HEK293 (cell line): ENCODE measurements at regions not wholly inside any gene's neighbourhood (a gene's known extent, or its start where the extent isn't known, plus 50 kb on each side); places are given as distances from the start of the nearest gene placed in this dataset.

Experiments
- CTCF ChIA-PET: fragments of 350-600 bp; formaldehyde crosslinking; extraction: SDS; loops from one replicate; lab custom pipeline; 2021; ENCODE audit warnings: antibody characterized with exemption; lab: Yijun Ruan, JAX
- POLR2A ChIA-PET: fragments of 300-600 bp; formaldehyde crosslinking; extraction: SDS; loops from one replicate; lab custom pipeline; 2020; ENCODE audit warnings: antibody characterized with exemption, inconsistent platforms; lab: Yijun Ruan, JAX
- H3K27ac ChIP-seq: fragments of 200-500 bp; sonication (Bioruptor generic); 2 replicates; pipeline ENCODE4 v1.5.1; 2014; ENCODE audit warnings: low read depth, low read length, control low read depth, inconsistent platforms; ENCODE audit errors: extremely low read depth
- H3K36me3 ChIP-seq, 2 experiments: fragments of 200-500 bp in 1 of 2; sonication (Bioruptor generic) in 1 of 2; 1 replicate in 1 of 2; 2 replicates in 1 of 2; pipeline ENCODE4 v1.5.1; 2014 to 2017; ENCODE audit warnings: inconsistent platforms in 2 of 2, low read length in 2 of 2; ENCODE audit not compliant: control insufficient read depth in 2 of 2, insufficient read depth in 1 of 2
- H3K4me1 ChIP-seq: fragments of 200-500 bp; sonication (Bioruptor generic); 2 replicates; pipeline ENCODE4 v1.5.1; 2014; ENCODE audit warnings: mild to moderate bottlenecking, low read length, inconsistent platforms; ENCODE audit not compliant: control insufficient read depth, insufficient read depth
- H3K4me3 ChIP-seq: 2 replicates; pipeline ENCODE4 v1.5.1; 2011; ENCODE audit warnings: low read depth, mild to moderate bottlenecking, control low read depth, low read length, moderate library complexity
- H3K9me3 ChIP-seq: fragments of 200-500 bp; sonication (Bioruptor generic); 2 replicates; pipeline ENCODE4 v1.5.1; 2014; ENCODE audit warnings: low read depth, low read length, inconsistent platforms; ENCODE audit not compliant: control insufficient read depth, insufficient read depth
- HOXC10 ChIP-seq: sonication (generic); formaldehyde crosslinking; IDR thresholded peaks from 2 replicates; pipeline ENCODE4 v1.8.1; 2023; ENCODE audit warnings: mild to moderate bottlenecking, missing genetic modification reagents
- MZF1 ChIP-seq: fragments of 450-650 bp; formaldehyde crosslinking; IDR thresholded peaks from 2 replicates; pipeline ENCODE4 v1.5.1; 2017; ENCODE audit warnings: missing biosample characterization, missing genetic modification characterization, borderline replicate concordance
- PBX3 ChIP-seq: sonication (generic); formaldehyde crosslinking; IDR thresholded peaks from 2 replicates; pipeline ENCODE4 v1.8.1; 2022; ENCODE audit warnings: mild to moderate bottlenecking, moderate library complexity, missing genetic modification reagents
- REPIN1 ChIP-seq: fragments of 450-650 bp; formaldehyde crosslinking; IDR thresholded peaks from 2 replicates; pipeline ENCODE4 v1.5.1; 2017; ENCODE audit warnings: missing biosample characterization, missing genetic modification characterization, low read depth
- TCF7L2 ChIP-seq: IDR thresholded peaks from 2 replicates; pipeline ENCODE4 v1.6.1; 2011; ENCODE audit warnings: low read depth, mild to moderate bottlenecking, inconsistent platforms, low read length, moderate library complexity, borderline replicate concordance
- ZBTB20 ChIP-seq: fragments of 450-650 bp; formaldehyde crosslinking; IDR thresholded peaks from 2 replicates; pipeline ENCODE4 v1.5.1; 2016; ENCODE audit warnings: missing biosample characterization, missing genetic modification characterization
- ZBTB44 ChIP-seq: fragments of 450-650 bp; IDR thresholded peaks from 2 replicates; pipeline ENCODE4 v1.5.1; 2018; ENCODE audit warnings: missing biosample characterization, mild to moderate bottlenecking, missing genetic modification characterization
- ZBTB48 ChIP-seq: fragments of 450-650 bp; formaldehyde crosslinking; IDR thresholded peaks from 2 replicates; pipeline ENCODE4 v1.5.1; 2016; ENCODE audit warnings: missing biosample characterization, missing genetic modification characterization
- ZBTB7A ChIP-seq: fragments of 450-650 bp; formaldehyde crosslinking; IDR thresholded peaks from 2 replicates; pipeline ENCODE4 v1.5.1; 2016; ENCODE audit warnings: low read depth, missing biosample characterization, missing genetic modification characterization
- ZNF140 ChIP-seq: fragments of 450-650 bp; formaldehyde crosslinking; IDR thresholded peaks from 2 replicates; pipeline ENCODE4 v1.5.1; 2016; ENCODE audit warnings: missing biosample characterization, missing genetic modification characterization
- ZNF184 ChIP-seq: fragments of 450-650 bp; IDR thresholded peaks from 2 replicates; pipeline ENCODE4 v1.5.1; 2018; ENCODE audit warnings: missing biosample characterization, mild to moderate bottlenecking, missing genetic modification characterization
- ZNF19 ChIP-seq: fragments of 450-650 bp; formaldehyde crosslinking; IDR thresholded peaks from 2 replicates; pipeline ENCODE4; 2016; ENCODE audit warnings: missing biosample characterization, missing genetic modification characterization, low read depth
- ZNF2 ChIP-seq: fragments of 450-650 bp; formaldehyde crosslinking; IDR thresholded peaks from 2 replicates; pipeline ENCODE4 v1.5.1; 2016; ENCODE audit warnings: missing biosample characterization, missing genetic modification characterization
- ZNF280D ChIP-seq: fragments of 450-650 bp; formaldehyde crosslinking; IDR thresholded peaks from 2 replicates; pipeline ENCODE4 v1.5.1; 2016; ENCODE audit warnings: missing biosample characterization, missing genetic modification characterization
- ZNF350 ChIP-seq: fragments of 450-650 bp; formaldehyde crosslinking; IDR thresholded peaks from 2 replicates; pipeline ENCODE4 v1.5.0; 2017; ENCODE audit warnings: missing biosample characterization, mild to moderate bottlenecking, missing genetic modification characterization
- ZNF394 ChIP-seq: fragments of 450-650 bp; formaldehyde crosslinking; IDR thresholded peaks from 2 replicates; pipeline ENCODE4 v1.5.1; 2016; ENCODE audit warnings: missing biosample characterization, missing genetic modification characterization, mild to moderate bottlenecking, moderate library complexity, borderline replicate concordance
- ZNF580 ChIP-seq: fragments of 450-650 bp; formaldehyde crosslinking; IDR thresholded peaks from 2 replicates; pipeline ENCODE4 v1.5.1; 2016; ENCODE audit warnings: missing biosample characterization, missing genetic modification characterization
- ZNF645 ChIP-seq: fragments of 450-650 bp; formaldehyde crosslinking; IDR thresholded peaks from 2 replicates; pipeline ENCODE4; 2016; ENCODE audit warnings: missing biosample characterization, missing genetic modification characterization
- ZNF664 ChIP-seq: fragments of 450-650 bp; formaldehyde crosslinking; IDR thresholded peaks from 2 replicates; pipeline ENCODE4 v1.5.1; 2016; ENCODE audit warnings: missing biosample characterization, missing genetic modification characterization
- ZNF777 ChIP-seq: fragments of 450-650 bp; formaldehyde crosslinking; IDR thresholded peaks from 2 replicates; pipeline ENCODE4 v1.5.1; 2017; ENCODE audit warnings: missing biosample characterization, missing genetic modification characterization, borderline replicate concordance
- ZXDB ChIP-seq: fragments of 450-650 bp; formaldehyde crosslinking; IDR thresholded peaks from 2 replicates; pipeline ENCODE4 v1.5.1; 2016; ENCODE audit warnings: missing biosample characterization, missing genetic modification characterization

- Histone ChIP-seq H3K9me3 (no peaks in the 10 kb centered on the region), H3K27ac (no peak overlapping the region), H3K4me1 (no peaks in the 10 kb centered on the region), H3K36me3 (no peaks in the 10 kb centered on the region), H3K4me3 (no peak overlapping the region)
- POLR2A ChIA-PET = no interaction called here
- CTCF ChIA-PET = no interaction called here
- TF ChIP-seq ZBTB20 (no peak), ZNF350 (tag by site-specific recombination) (no peak), TCF7L2 (no peak), ZNF777 (tag by site-specific recombination) (no peak), ZBTB48 (tag by site-specific recombination) (no peak), ZNF580 (tag by site-specific recombination) (no peak), ZXDB (tag by site-specific recombination) (no peak), ZNF140 (tag by site-specific recombination) (no peak), MZF1 (no peak)
These were observed 793.5 kb upstream of the HS6ST1 start for GRCh38 chr2:129112181-129112580.

GRCh38 chr2:129113776-129114175 is 795.1 kb upstream of the HS6ST1 start:
- POLR2A ChIA-PET = interaction anchor here (0.5 kb wide), 1 partner anchor 21 kb away, joined by 6 read pairs; no protein-coding TSS in a partner anchor
- Histone ChIP-seq H3K36me3 (no peaks in the 10 kb centered on the region), H3K4me3 (no peak overlapping the region), H3K4me1 (no peaks in the 10 kb centered on the region), H3K9me3 (no peaks in the 10 kb centered on the region), H3K27ac (no peak overlapping the region)
- CTCF ChIA-PET = interaction anchor here (0.7 kb wide), 1 partner anchor 63 kb away, joined by 3 read pairs; no protein-coding TSS in a partner anchor
- TF ChIP-seq ZBTB7A (tag by site-specific recombination) (no peak), ZNF664 (tag by site-specific recombination) (no peak), ZNF645 (tag by site-specific recombination) (no peak), ZNF19 (tag by site-specific recombination) (no peak), REPIN1 (tag by site-specific recombination) (no peak), PBX3 (CRISPR knock-in tag) (no peak), ZNF184 (tag by site-specific recombination) (no peak), ZNF394 (no peak), HOXC10 (no peak), ZNF2 (no peak), ZNF280D (tag by site-specific recombination) (no peak), ZBTB44 (tag by site-specific recombination) (no peak)
